MCF 10A (cell line): ENCODE measurements at regions not wholly inside any gene's neighbourhood (a gene's known extent, or its start where the extent isn't known, plus 50 kb on each side); places are given as distances from the start of the nearest gene placed in this dataset.
"Not testable (repeated sequence)": the region's sequence is repeated elsewhere in the genome, so short reads cannot be mapped to it uniquely, and the experiment has no call there.

ENCODE experiments used
- BruUV-seq: library from RNA; stranded (reverse); fragments of 400-500 nt; replicated peaks from 2 replicates; lab custom pipeline; 2021; lab: Mats Ljungman, UMichigan
- CTCF ChIA-PET: fragments of 300-600 bp; sonication (Branson Sonifier 250); formaldehyde crosslinking; extraction: SDS; loops from one replicate; lab custom pipeline; 2021; ENCODE audit warnings: antibody characterized with exemption, inconsistent platforms; lab: Yijun Ruan, JAX
- POLR2A ChIA-PET: fragments of 300-600, 350-650 bp; sonication (Branson Sonifier 250); formaldehyde crosslinking; extraction: SDS; loops from one replicate; lab custom pipeline; 2020; ENCODE audit warnings: antibody characterized with exemption, inconsistent platforms; lab: Yijun Ruan, JAX
- DNase-seq: peaks from one replicate; pipeline ENCODE4 v3.0.0-alpha.2; 2018; ENCODE audit not compliant: unreplicated experiment
- H3K27ac Mint-ChIP-seq: one replicate; pipeline ENCODE4 v1.8.0; 2022; ENCODE audit warnings: mild to moderate bottlenecking, low read depth, mixed read lengths; ENCODE audit not compliant: unreplicated experiment
- H3K27me3 Mint-ChIP-seq: one replicate; pipeline ENCODE4 v1.8.0; 2022; ENCODE audit warnings: mixed read lengths; ENCODE audit not compliant: insufficient read depth, unreplicated experiment
- H3K36me3 Mint-ChIP-seq: one replicate; pipeline ENCODE4 v1.8.0; 2022; ENCODE audit warnings: mild to moderate bottlenecking, moderate library complexity, mixed read lengths; ENCODE audit not compliant: insufficient read depth, unreplicated experiment
- H3K4me1 Mint-ChIP-seq: one replicate; pipeline ENCODE4 v1.8.0; 2022; ENCODE audit warnings: mixed read lengths; ENCODE audit not compliant: insufficient read depth, unreplicated experiment
- H3K4me3 Mint-ChIP-seq: one replicate; pipeline ENCODE4 v1.8.0; 2022; ENCODE audit warnings: mild to moderate bottlenecking, moderate library complexity, mixed read lengths; ENCODE audit not compliant: unreplicated experiment
- H3K9me3 Mint-ChIP-seq: one replicate; pipeline ENCODE4 v1.8.0; 2022; ENCODE audit warnings: mixed read lengths; ENCODE audit not compliant: unreplicated experiment
- intact Hi-C: fragments of 100-400 bp; cut with micrococcal nuclease; formaldehyde crosslinking; loops from 2 replicates; pipeline ENCODE4 v1.14.1; 2022

- H3K27ac Mint-ChIP-seq, H3K36me3 Mint-ChIP-seq, H3K27me3 Mint-ChIP-seq, H3K4me3 Mint-ChIP-seq, H3K4me1 Mint-ChIP-seq, POLR2A ChIA-PET, CTCF ChIA-PET, DNase-seq, intact Hi-C loops, BruUV-seq, H3K9me3 Mint-ChIP-seq: not testable (repeated sequence)
Measured at GRCh38 chr14:19240387-19240786, 193.8 kb downstream of the POTEG start.

- intact Hi-C loops, POLR2A ChIA-PET, H3K9me3 Mint-ChIP-seq, DNase-seq, BruUV-seq, H3K4me1 Mint-ChIP-seq, H3K4me3 Mint-ChIP-seq, H3K36me3 Mint-ChIP-seq, H3K27me3 Mint-ChIP-seq, H3K27ac Mint-ChIP-seq, CTCF ChIA-PET: not testable (repeated sequence)
Measured at GRCh38 chr14:19241451-19241850, 192.7 kb downstream of the POTEG start.

- H3K27me3 Mint-ChIP-seq, POLR2A ChIA-PET, H3K36me3 Mint-ChIP-seq, H3K4me3 Mint-ChIP-seq, intact Hi-C loops, DNase-seq, H3K27ac Mint-ChIP-seq, CTCF ChIA-PET, H3K4me1 Mint-ChIP-seq, H3K9me3 Mint-ChIP-seq, BruUV-seq: not testable (repeated sequence)
Measured at GRCh38 chr14:19242529-19242928, 191.6 kb downstream of the POTEG start.

GRCh38 chr14:19266908-19267307, 167.2 kb downstream of the POTEG start:
- DNase-seq, BruUV-seq, H3K27me3 Mint-ChIP-seq, H3K4me1 Mint-ChIP-seq, H3K27ac Mint-ChIP-seq, H3K36me3 Mint-ChIP-seq, POLR2A ChIA-PET, CTCF ChIA-PET, intact Hi-C loops, H3K4me3 Mint-ChIP-seq, H3K9me3 Mint-ChIP-seq: not testable (repeated sequence)

DNA sequence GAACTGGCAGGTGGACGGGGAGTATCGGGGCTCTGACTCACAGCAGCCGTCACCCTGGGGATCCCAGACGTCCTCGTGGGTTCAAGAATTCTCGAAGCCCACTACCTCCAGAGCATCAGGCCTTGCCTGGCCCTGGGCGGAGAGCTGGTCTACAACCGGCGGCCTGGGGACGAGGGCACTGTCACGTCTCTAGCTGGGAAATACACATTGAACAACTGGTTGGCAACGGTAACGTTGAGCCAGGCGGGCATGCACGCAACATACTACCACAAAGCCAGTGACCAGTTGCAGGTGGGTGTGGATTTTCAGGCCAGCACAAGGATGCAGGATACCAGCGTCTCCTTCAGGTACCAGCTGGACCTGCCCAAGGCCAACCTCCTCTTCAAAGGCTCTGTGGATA, 166.5 kb downstream of the POTEG start:
- H3K36me3 Mint-ChIP-seq, H3K4me3 Mint-ChIP-seq, H3K4me1 Mint-ChIP-seq, DNase-seq, BruUV-seq, CTCF ChIA-PET, H3K9me3 Mint-ChIP-seq, H3K27ac Mint-ChIP-seq, intact Hi-C loops, H3K27me3 Mint-ChIP-seq, POLR2A ChIA-PET: not testable (repeated sequence)

- H3K9me3 Mint-ChIP-seq, H3K27ac Mint-ChIP-seq, CTCF ChIA-PET, H3K4me1 Mint-ChIP-seq, H3K36me3 Mint-ChIP-seq, POLR2A ChIA-PET, H3K4me3 Mint-ChIP-seq, BruUV-seq, H3K27me3 Mint-ChIP-seq, DNase-seq, intact Hi-C loops: not testable (repeated sequence)
Measured at GRCh38 chr14:19268047-19268627, 166.0 kb downstream of the POTEG start.

DNA sequence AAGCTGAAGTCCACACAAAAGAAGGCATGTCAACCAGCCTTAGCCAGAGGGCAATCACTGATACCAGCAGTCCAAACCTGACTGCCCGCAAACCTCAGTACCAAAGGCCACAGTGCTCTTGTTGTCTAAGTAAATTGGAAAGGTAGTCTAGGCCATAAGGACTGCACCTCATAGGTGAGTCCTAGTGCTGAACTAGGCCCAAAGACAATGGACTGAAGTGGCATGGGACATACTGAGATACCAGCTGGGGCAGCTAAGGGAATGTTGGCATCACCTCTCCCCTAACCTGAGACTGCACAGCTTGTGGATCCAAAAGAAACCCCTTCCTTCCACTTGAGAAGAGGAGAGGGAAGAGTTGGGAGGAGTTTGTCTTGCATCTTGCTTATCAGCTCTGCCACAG, 161.9 kb downstream of the POTEG start:
- H3K4me3 Mint-ChIP-seq, CTCF ChIA-PET, H3K36me3 Mint-ChIP-seq, DNase-seq, POLR2A ChIA-PET, BruUV-seq, H3K27ac Mint-ChIP-seq, H3K27me3 Mint-ChIP-seq, H3K4me1 Mint-ChIP-seq, intact Hi-C loops, H3K9me3 Mint-ChIP-seq: not testable (repeated sequence)

- intact Hi-C loops, BruUV-seq, POLR2A ChIA-PET, H3K4me1 Mint-ChIP-seq, H3K27me3 Mint-ChIP-seq, H3K4me3 Mint-ChIP-seq, CTCF ChIA-PET, H3K9me3 Mint-ChIP-seq, H3K27ac Mint-ChIP-seq, H3K36me3 Mint-ChIP-seq: not testable (repeated sequence)
- DNase-seq = peak; percentile 0
Measured at GRCh38 chr14:19289669-19290068, 144.5 kb downstream of the POTEG start.

GRCh38 chr14:19300243-19300642, 133.9 kb downstream of the POTEG start:
- H3K27me3 Mint-ChIP-seq, POLR2A ChIA-PET, CTCF ChIA-PET, H3K9me3 Mint-ChIP-seq, H3K36me3 Mint-ChIP-seq, DNase-seq, H3K4me3 Mint-ChIP-seq, BruUV-seq, H3K27ac Mint-ChIP-seq, intact Hi-C loops, H3K4me1 Mint-ChIP-seq: not testable (repeated sequence)

DNA sequence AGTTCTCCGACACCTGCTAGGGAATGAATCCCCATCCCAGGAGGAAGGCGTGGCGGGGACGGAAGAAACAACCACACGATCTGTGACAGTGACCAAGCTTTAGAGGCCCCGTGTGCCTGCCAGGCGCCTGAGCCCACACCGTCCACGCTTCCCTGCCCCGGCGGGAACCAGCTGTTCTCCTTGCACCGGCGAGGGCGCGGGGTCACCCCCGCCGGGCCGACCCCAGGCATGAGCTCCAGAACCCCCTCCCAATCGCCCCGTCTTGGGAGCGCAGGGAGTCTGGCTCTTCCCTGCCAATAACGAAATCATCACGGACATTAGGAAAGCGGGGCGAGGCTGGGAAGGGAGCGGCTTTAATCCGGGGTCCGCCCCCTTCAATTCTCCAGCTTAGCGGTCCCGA, 133.3 kb downstream of the POTEG start:
- intact Hi-C loops, CTCF ChIA-PET, POLR2A ChIA-PET, H3K36me3 Mint-ChIP-seq, H3K9me3 Mint-ChIP-seq, BruUV-seq, H3K4me1 Mint-ChIP-seq, H3K27me3 Mint-ChIP-seq, H3K4me3 Mint-ChIP-seq, H3K27ac Mint-ChIP-seq, DNase-seq: not testable (repeated sequence)
